NCI-H82 treated with DMSO at 0.1 percent for 48 hours (cell line): ENCODE measurements at regions not wholly inside any gene's neighbourhood (a gene's known extent, or its start where the extent isn't known, plus 50 kb on each side); places are given as distances from the start of the nearest gene placed in this dataset.

Source experiments
- DNase-seq: peaks from one replicate; lab custom pipeline; 2025; ENCODE audit not compliant: unreplicated experiment; lab: John Stamatoyannopoulos, UW

- DNase-seq, result peak; percentile 60
Observed at GRCh38 chr12:19572920-19573558, 133.7 kb downstream of the AEBP2 start.

- no peak for DNase-seq
Observed at GRCh38 chr12:19573866-19574265, 134.6 kb downstream of the AEBP2 start.

- peak; percentile 85 for DNase-seq
Observed at GRCh38 chr12:19574601-19575000, 135.3 kb downstream of the AEBP2 start.

- DNase-seq, result no peak
Observed at GRCh38 chr12:19575337-19576243, 136.3 kb downstream of the AEBP2 start.

GRCh38 chr12:19576506-19577280 lies 137.4 kb downstream of the AEBP2 start:
- no peak for DNase-seq

GRCh38 chr12:19577281-19577530 lies 137.9 kb downstream of the AEBP2 start:
- no peak for DNase-seq

- no peak for DNase-seq
Observed at GRCh38 chr12:19584732-19585131, 145.4 kb downstream of the AEBP2 start.

GRCh38 chr12:19588951-19589350 lies 149.7 kb downstream of the AEBP2 start:
- no peak for DNase-seq

- no peak for DNase-seq
Observed at GRCh38 chr12:19591951-19592350, 152.7 kb downstream of the AEBP2 start.

GRCh38 chr12:19596434-19597166 lies 157.3 kb downstream of the AEBP2 start:
- DNase-seq, result no peak

- peak; percentile 60 for DNase-seq
Observed at GRCh38 chr12:19597167-19598026, 158.1 kb downstream of the AEBP2 start.

GRCh38 chr12:19605720-19606119 lies 166.4 kb downstream of the AEBP2 start:
- DNase-seq, result no peak

- DNase-seq, result no peak
Observed at GRCh38 chr12:19608039-19608438, 168.7 kb downstream of the AEBP2 start.

- DNase-seq, result no peak
Observed at GRCh38 chr12:19613051-19613535, 173.8 kb downstream of the AEBP2 start.

- DNase-seq, result no peak
Observed at GRCh38 chr12:19614601-19615383, 175.5 kb downstream of the AEBP2 start.

- DNase-seq, result no peak
Observed at GRCh38 chr12:19615384-19615725, 176.1 kb downstream of the AEBP2 start.

GRCh38 chr12:19616781-19617180 lies 177.5 kb downstream of the AEBP2 start:
- DNase-seq, result no peak

- DNase-seq, result no peak
Observed at GRCh38 chr12:19620222-19620621, 180.9 kb downstream of the AEBP2 start.

- DNase-seq, result no peak
Observed at GRCh38 chr12:19623751-19624399, 184.6 kb downstream of the AEBP2 start.
